ENCODE measurements at regions not wholly inside any gene's neighbourhood (a gene's known extent, or its start where the extent isn't known, plus 50 kb on each side); places are given as distances from the start of the nearest gene placed in this dataset.

- TF ChIP-seq ZBTB33 (IDR thresholded peaks at IDR 0.05; ENCODE audit: borderline replicate concordance, low read depth), result no peak
- TF ChIP-seq GABPA (IDR thresholded peaks at IDR 0.05; ENCODE audit: low read depth), result no peak
- no peak for TF ChIP-seq FOXJ3 (CRISPR knock-in tag; IDR thresholded peaks at IDR 0.05)
- no peak for TF ChIP-seq EZH2phosphoT487 (IDR thresholded peaks at IDR 0.05; ENCODE audit: borderline replicate concordance, low read depth)
- no peak for TF ChIP-seq FOSL2 (IDR thresholded peaks at IDR 0.05; ENCODE audit: borderline replicate concordance, low read depth)
- no peak for TF ChIP-seq RCOR1 (IDR thresholded peaks at IDR 0.05; ENCODE audit: low read length)
- no peak for TF ChIP-seq REST (IDR thresholded peaks at IDR 0.05; ENCODE audit: low read depth, low read length)
- TF ChIP-seq MAX (IDR thresholded peaks at IDR 0.05; ENCODE audit: low read depth), result no peak
- TF ChIP-seq TEAD4 (IDR thresholded peaks at IDR 0.05; ENCODE audit: borderline replicate concordance, insufficient read depth), result no peak
- no peak for TF ChIP-seq MXI1 (IDR thresholded peaks at IDR 0.05; ENCODE audit: low read depth, low read length)
- no peak for TF ChIP-seq ELF1 (IDR thresholded peaks at IDR 0.05)
- no peak for TF ChIP-seq CTCF (IDR thresholded peaks at IDR 0.05)
- no peak for TF ChIP-seq NFIC (IDR thresholded peaks at IDR 0.05; ENCODE audit: borderline replicate concordance)
- TF ChIP-seq PBX3 (IDR thresholded peaks at IDR 0.05), result no peak
- H3K27me3 ChIP-seq (ENCODE audit: insufficient read depth), result no peaks in the 10 kb centered on the region
- no peak for DNase-seq
- H3K4me3 ChIP-seq (ENCODE audit: low read depth in 2 of 2, low read length in 1 of 2), result no peak overlapping the region
- no peaks in the 10 kb centered on the region for H3K9me3 ChIP-seq
- no peaks in the 10 kb centered on the region for H3K79me2 ChIP-seq (ENCODE audit: insufficient read depth)
- H4K20me1 ChIP-seq (ENCODE audit: insufficient read depth), result no peaks in the 10 kb centered on the region
- H3K36me3 ChIP-seq (replicated peaks in 1 of 2; ENCODE audit: control insufficient read depth in 1 of 2, insufficient read depth in 2 of 2, low read length in 1 of 2), result no peaks in the 10 kb centered on the region
- H3K27ac ChIP-seq (ENCODE audit: low read depth in 2 of 2, low read length in 1 of 2), result no peak overlapping the region
- H3F3A ChIP-seq (replicated peaks; ENCODE audit: insufficient read depth), result peaks cover 2% of the 10 kb centered on the region
- CTCF ChIA-PET, result no interaction called here
- no peak overlapping the region for H3K9ac ChIP-seq
- H3K9me2 ChIP-seq, result no peaks in the 10 kb centered on the region
- 73% methylated on average over 7 of the region's 7 CpGs for WGBS (ENCODE audit: low lambda C conversion rate)
- POLR2A ChIA-PET, result no interaction called here
- no peak overlapping the region for H2AFZ ChIP-seq (ENCODE audit: low read depth)
- no peak overlapping the region for H3K4me2 ChIP-seq
- no peaks in the 10 kb centered on the region; a peak in 1 of 4 replicates for H3K4me1 ChIP-seq (ENCODE audit: control insufficient read depth in 1 of 2, insufficient read depth in 2 of 2, low read depth in 1 of 2, low read length in 1 of 2)
These were observed 1349.3 kb downstream of the GRIK2 start for GRCh38 chr6:102742754-102743356.
